ENCODE measurements at regions not wholly inside any gene's neighbourhood (a gene's known extent, or its start where the extent isn't known, plus 50 kb on each side); places are given as distances from the start of the nearest gene placed in this dataset.

DNA sequence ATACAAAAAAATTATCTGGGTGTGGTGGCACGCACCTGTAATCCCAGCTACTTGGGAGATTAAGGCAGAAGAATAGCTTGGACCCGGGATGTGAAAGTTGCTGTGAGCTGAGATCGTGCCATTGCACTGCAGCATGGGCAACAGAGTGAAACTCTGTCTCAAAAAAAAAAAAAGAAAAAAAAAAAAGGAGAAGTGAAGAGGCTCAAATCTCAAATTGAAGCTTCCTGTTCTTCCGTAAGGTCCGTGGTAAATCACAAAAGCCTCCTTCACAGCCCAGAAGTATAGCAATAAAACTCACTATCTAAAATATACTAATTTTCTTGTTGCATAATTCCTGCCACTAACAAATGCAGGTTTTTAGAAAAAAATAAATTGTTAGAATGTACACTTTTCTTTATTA lies 498.2 kb upstream of the BRINP3 start:
- Histone ChIP-seq H3K27me3 (ENCODE audit: control insufficient read depth, extremely low read depth, insufficient read depth, low read length) (no peaks in the 10 kb centered on the region), H3K4me2 (ENCODE audit: control insufficient read depth, extremely low read depth, insufficient read depth, low read depth, low read length) (no peak overlapping the region), H3K9me1 (ENCODE audit: control insufficient read depth, extremely low read depth, insufficient read depth, low read length) (no peaks in the 10 kb centered on the region), H3K4me3 (ENCODE audit: control insufficient read depth in 2 of 3, extremely low read depth in 1 of 3, insufficient read depth in 2 of 3, low read depth in 1 of 3, low read length in 3 of 3) (no peak overlapping the region), H2AFZ (ENCODE audit: control insufficient read depth, low read length) (no peak overlapping the region), H3K4me1 (ENCODE audit: control insufficient read depth, extremely low read depth, insufficient read depth, low read length) (no peaks in the 10 kb centered on the region), H3K9ac (ENCODE audit: control insufficient read depth, extremely low read depth, insufficient read depth, low read length) (no peak overlapping the region), H3K36me3 (ENCODE audit: control insufficient read depth in 2 of 2, extremely low read depth in 1 of 2, insufficient read depth in 2 of 2, low read length in 2 of 2) (no peaks in the 10 kb centered on the region), H3K9me3 (ENCODE audit: control insufficient read depth, low read depth, low read length) (no peaks in the 10 kb centered on the region), H3K79me2 (ENCODE audit: control insufficient read depth, insufficient read depth, low read length) (no peaks in the 10 kb centered on the region), H4K20me1 (ENCODE audit: control insufficient read depth, extremely low read depth, insufficient read depth, low read length) (no peaks in the 10 kb centered on the region), H3K27ac (ENCODE audit: control insufficient read depth, insufficient read depth, low read length) (no peak overlapping the region)
- TF ChIP-seq CTCF (optimal IDR thresholded peaks at IDR 0.05 in 1 of 3, IDR thresholded peaks at IDR 0.05 in 1 of 3, conservative IDR thresholded peaks at IDR 0.05 in 1 of 3; ENCODE audit: extremely low read depth in 1 of 3, insufficient read depth in 2 of 3, low read length in 3 of 3) (no peak), EZH2 (IDR thresholded peaks at IDR 0.05; ENCODE audit: low read length) (no peak)
- no peak for DNase-seq (ENCODE audit: low read depth, low spot score)
- no peak for FAIRE-seq
- dilution Hi-C loops (cut with MboI; ENCODE audit: extremely low pct_ligation_motif_present, low sequenced_read_pairs) = no loop called here

DNA sequence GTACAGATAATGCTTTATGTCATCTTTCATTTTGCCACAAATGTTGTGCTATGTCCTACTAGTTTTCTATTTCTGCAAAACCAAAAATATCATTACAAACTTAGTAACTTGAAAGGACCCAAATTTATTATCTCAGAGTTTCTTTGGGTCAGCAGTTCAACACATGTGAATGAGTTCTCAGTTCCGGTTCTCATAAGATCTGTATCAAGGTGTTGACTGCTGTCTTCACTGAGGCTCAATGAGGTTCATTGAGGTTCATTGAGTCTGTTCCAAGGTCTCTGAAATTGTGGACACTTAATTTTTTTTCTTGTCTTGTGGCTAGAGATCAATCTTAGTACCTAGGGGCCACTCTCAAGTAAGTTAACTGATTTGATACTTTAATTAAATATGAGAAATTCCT lies 525.1 kb upstream of the BRINP3 start:
- no peak for FAIRE-seq
- dilution Hi-C loops (cut with MboI; ENCODE audit: extremely low pct_ligation_motif_present, low sequenced_read_pairs) = no loop called here
- no peak for DNase-seq (ENCODE audit: low read depth, low spot score)

More for the DNA sequence above, 525.1 kb upstream of the BRINP3 start:
- no peaks in the 10 kb centered on the region for H3K79me2 ChIP-seq (ENCODE audit: control insufficient read depth, insufficient read depth, low read length)
- H3K9me3 ChIP-seq (ENCODE audit: control insufficient read depth, low read depth, low read length) = no peaks in the 10 kb centered on the region
- H3K4me1 ChIP-seq (ENCODE audit: control insufficient read depth, extremely low read depth, insufficient read depth, low read length) = no peaks in the 10 kb centered on the region
- H3K27me3 ChIP-seq (ENCODE audit: control insufficient read depth, extremely low read depth, insufficient read depth, low read length) = no peaks in the 10 kb centered on the region
- TF ChIP-seq EZH2 (IDR thresholded peaks at IDR 0.05; ENCODE audit: low read length) (no peak), CTCF (optimal IDR thresholded peaks at IDR 0.05 in 1 of 3, IDR thresholded peaks at IDR 0.05 in 1 of 3, conservative IDR thresholded peaks at IDR 0.05 in 1 of 3; ENCODE audit: extremely low read depth in 1 of 3, insufficient read depth in 2 of 3, low read length in 3 of 3) (no peak)
- H3K9me1 ChIP-seq (ENCODE audit: control insufficient read depth, extremely low read depth, insufficient read depth, low read length) = no peaks in the 10 kb centered on the region
- no peaks in the 10 kb centered on the region for H3K36me3 ChIP-seq (ENCODE audit: control insufficient read depth in 2 of 2, extremely low read depth in 1 of 2, insufficient read depth in 2 of 2, low read length in 2 of 2)
- no peaks in the 10 kb centered on the region for H4K20me1 ChIP-seq (ENCODE audit: control insufficient read depth, extremely low read depth, insufficient read depth, low read length)
- H3K4me2 ChIP-seq (ENCODE audit: control insufficient read depth, extremely low read depth, insufficient read depth, low read depth, low read length) = no peak overlapping the region
- H3K9ac ChIP-seq (ENCODE audit: control insufficient read depth, extremely low read depth, insufficient read depth, low read length) = no peak overlapping the region
- H3K27ac ChIP-seq (ENCODE audit: control insufficient read depth, insufficient read depth, low read length) = no peak overlapping the region
- H2AFZ ChIP-seq (ENCODE audit: control insufficient read depth, low read length) = no peak overlapping the region
- H3K4me3 ChIP-seq (ENCODE audit: control insufficient read depth in 2 of 3, extremely low read depth in 1 of 3, insufficient read depth in 2 of 3, low read depth in 1 of 3, low read length in 3 of 3) = no peak overlapping the region

Measured in keratinocyte (primary cell).